ENCODE measurements at regions not wholly inside any gene's neighbourhood (a gene's known extent, or its start where the extent isn't known, plus 50 kb on each side); places are given as distances from the start of the nearest gene placed in this dataset.

GRCh38 chr6:105787747-105788146, 298.4 kb upstream of the PRDM1 start:
- TF ChIP-seq, protein P1, sequence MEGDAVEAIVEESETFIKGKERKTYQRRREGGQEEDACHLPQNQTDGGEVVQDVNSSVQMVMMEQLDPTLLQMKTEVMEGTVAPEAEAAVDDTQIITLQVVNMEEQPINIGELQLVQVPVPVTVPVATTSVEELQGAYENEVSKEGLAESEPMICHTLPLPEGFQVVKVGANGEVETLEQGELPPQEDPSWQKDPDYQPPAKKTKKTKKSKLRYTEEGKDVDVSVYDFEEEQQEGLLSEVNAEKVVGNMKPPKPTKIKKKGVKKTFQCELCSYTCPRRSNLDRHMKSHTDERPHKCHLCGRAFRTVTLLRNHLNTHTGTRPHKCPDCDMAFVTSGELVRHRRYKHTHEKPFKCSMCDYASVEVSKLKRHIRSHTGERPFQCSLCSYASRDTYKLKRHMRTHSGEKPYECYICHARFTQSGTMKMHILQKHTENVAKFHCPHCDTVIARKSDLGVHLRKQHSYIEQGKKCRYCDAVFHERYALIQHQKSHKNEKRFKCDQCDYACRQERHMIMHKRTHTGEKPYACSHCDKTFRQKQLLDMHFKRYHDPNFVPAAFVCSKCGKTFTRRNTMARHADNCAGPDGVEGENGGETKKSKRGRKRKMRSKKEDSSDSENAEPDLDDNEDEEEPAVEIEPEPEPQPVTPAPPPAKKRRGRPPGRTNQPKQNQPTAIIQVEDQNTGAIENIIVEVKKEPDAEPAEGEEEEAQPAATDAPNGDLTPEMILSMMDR (IDR thresholded peaks at IDR 0.05), result no peak
- TF ChIP-seq POLR2A (IDR thresholded peaks at IDR 0.05; ENCODE audit: low read length), result no peak
- TF ChIP-seq, protein P2, sequence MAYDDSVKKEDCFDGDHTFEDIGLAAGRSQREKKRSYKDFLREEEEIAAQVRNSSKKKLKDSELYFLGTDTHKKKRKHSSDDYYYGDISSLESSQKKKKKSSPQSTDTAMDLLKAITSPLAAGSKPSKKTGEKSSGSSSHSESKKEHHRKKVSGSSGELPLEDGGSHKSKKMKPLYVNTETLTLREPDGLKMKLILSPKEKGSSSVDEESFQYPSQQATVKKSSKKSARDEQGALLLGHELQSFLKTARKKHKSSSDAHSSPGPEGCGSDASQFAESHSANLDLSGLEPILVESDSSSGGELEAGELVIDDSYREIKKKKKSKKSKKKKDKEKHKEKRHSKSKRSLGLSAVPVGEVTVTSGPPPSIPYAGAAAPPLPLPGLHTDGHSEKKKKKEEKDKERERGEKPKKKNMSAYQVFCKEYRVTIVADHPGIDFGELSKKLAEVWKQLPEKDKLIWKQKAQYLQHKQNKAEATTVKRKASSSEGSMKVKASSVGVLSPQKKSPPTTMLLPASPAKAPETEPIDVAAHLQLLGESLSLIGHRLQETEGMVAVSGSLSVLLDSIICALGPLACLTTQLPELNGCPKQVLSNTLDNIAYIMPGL (CRISPR knock-in tag; IDR thresholded peaks at IDR 0.05; ENCODE audit: borderline replicate concordance), result no peak
